H9 (cell line): ENCODE measurements at regions not wholly inside any gene's neighbourhood (a gene's known extent, or its start where the extent isn't known, plus 50 kb on each side); places are given as distances from the start of the nearest gene placed in this dataset.

Source experiments
- DNase-seq: peaks from one replicate; pipeline ENCODE4 v3.0.0-alpha.2; 2017
- H2AFZ ChIP-seq: one replicate; pipeline ENCODE4 v1.6.1; 2013; ENCODE audit warnings: mild to moderate bottlenecking, low read length, control low read depth, moderate library complexity
- H2AK5ac ChIP-seq: 2 replicates; pipeline ENCODE4 v1.6.1; 2013; ENCODE audit warnings: low read length, control low read depth, mixed read lengths; ENCODE audit not compliant: insufficient read length
- H2BK120ac ChIP-seq: one replicate; pipeline ENCODE4 v1.6.1; 2013; ENCODE audit warnings: low read depth, mild to moderate bottlenecking, low read length, control low read depth, inconsistent platforms; ENCODE audit not compliant: poor library complexity, severe bottlenecking
- H2BK12ac ChIP-seq: 2 replicates; pipeline ENCODE4 v1.6.1; 2013; ENCODE audit warnings: low read length, control low read depth, mixed read lengths, low read depth; ENCODE audit not compliant: insufficient read length
- H2BK15ac ChIP-seq: 2 replicates; pipeline ENCODE4 v1.6.1; 2013; ENCODE audit warnings: low read depth, low read length, control low read depth
- H2BK20ac ChIP-seq: one replicate; pipeline ENCODE4 v1.6.1; 2013; ENCODE audit warnings: low read depth, mild to moderate bottlenecking, low read length, control low read depth, inconsistent platforms; ENCODE audit not compliant: poor library complexity, severe bottlenecking
- H2BK5ac ChIP-seq: 2 replicates; pipeline ENCODE4 v1.6.1; 2013; ENCODE audit warnings: low read length, control low read depth, mixed read lengths; ENCODE audit not compliant: insufficient read length
- H3K14ac ChIP-seq: 2 replicates; pipeline ENCODE4 v1.6.1; 2013; ENCODE audit warnings: low read length, control low read depth; ENCODE audit not compliant: insufficient read depth
- H3K18ac ChIP-seq: 2 replicates; pipeline ENCODE4 v1.6.1; 2013; ENCODE audit warnings: low read depth, mild to moderate bottlenecking, mixed read lengths, low read length, control low read depth; ENCODE audit not compliant: insufficient read length
- H3K23ac ChIP-seq: 2 replicates; pipeline ENCODE4 v1.6.1; 2013; ENCODE audit warnings: low read length, control low read depth, mixed read lengths, low read depth; ENCODE audit not compliant: insufficient read length
- H3K23me2 ChIP-seq: 2 replicates; pipeline ENCODE4 v1.6.1; 2013; ENCODE audit warnings: low read depth, mild to moderate bottlenecking, mixed read lengths, low read length, control low read depth; ENCODE audit not compliant: insufficient read length, poor library complexity, severe bottlenecking
- H3K27ac ChIP-seq: 2 replicates; pipeline ENCODE4 v1.5.1; 2013; ENCODE audit warnings: low read length, control low read depth, mixed read lengths, low read depth; ENCODE audit not compliant: insufficient read length
- H3K27me3 ChIP-seq: 2 replicates; pipeline ENCODE4 v1.6.1; 2013; ENCODE audit warnings: low read length, control low read depth, inconsistent platforms; ENCODE audit not compliant: insufficient read depth
- H3K4ac ChIP-seq: 2 replicates; pipeline ENCODE4 v1.6.1; 2013; ENCODE audit warnings: low read depth, mild to moderate bottlenecking, control low read depth, inconsistent platforms, low read length, moderate library complexity
- H3K4me1 ChIP-seq: 2 replicates; pipeline ENCODE4 v1.6.1; 2013; ENCODE audit warnings: low read length, control low read depth, inconsistent platforms; ENCODE audit not compliant: insufficient read depth
- H3K4me2 ChIP-seq: 2 replicates; pipeline ENCODE4 v1.6.1; 2013; ENCODE audit warnings: low read length, control low read depth, mixed read lengths; ENCODE audit not compliant: insufficient read length, insufficient read depth
- H3K56ac ChIP-seq: 2 replicates; pipeline ENCODE4 v1.6.1; 2013; ENCODE audit warnings: low read depth, mild to moderate bottlenecking, mixed read lengths, low read length, control low read depth; ENCODE audit not compliant: insufficient read length
- H3K79me1 ChIP-seq: 2 replicates; pipeline ENCODE4 v1.6.1; 2013; ENCODE audit warnings: low read depth, mild to moderate bottlenecking, moderate library complexity, low read length, control low read depth, inconsistent platforms; ENCODE audit not compliant: insufficient read depth, poor library complexity, severe bottlenecking
- H3K79me2 ChIP-seq: 2 replicates; pipeline ENCODE4 v1.6.1; 2013; ENCODE audit warnings: low read length, control low read depth, inconsistent platforms; ENCODE audit not compliant: insufficient read depth
- H3K9ac ChIP-seq: 2 replicates; pipeline ENCODE4 v1.6.1; 2013; ENCODE audit warnings: low read length, control low read depth, mixed read lengths; ENCODE audit not compliant: insufficient read length; ENCODE audit errors: extremely low read depth
- H3K9me3 ChIP-seq: one replicate; pipeline ENCODE4 v1.6.1; 2013; ENCODE audit warnings: low read depth, low read length, inconsistent platforms; ENCODE audit not compliant: control insufficient read depth
- H3T11ph ChIP-seq: one replicate; pipeline ENCODE4 v1.6.1; 2013; ENCODE audit warnings: mild to moderate bottlenecking, low read length, control low read depth, inconsistent platforms
- H4K20me1 ChIP-seq: one replicate; pipeline ENCODE4 v1.6.1; 2013; ENCODE audit not compliant: control insufficient read depth, insufficient read length, insufficient read depth
- H4K5ac ChIP-seq: 2 replicates; pipeline ENCODE4 v1.6.1; 2013; ENCODE audit warnings: low read depth, mild to moderate bottlenecking, mixed read lengths, low read length, control low read depth; ENCODE audit not compliant: insufficient read length
- H4K8ac ChIP-seq: replicated peaks from 2 replicates; pipeline ENCODE4 v1.6.1; 2013; ENCODE audit warnings: low read length, control low read depth, mixed read lengths, low read depth; ENCODE audit not compliant: insufficient read length
- H4K91ac ChIP-seq: 2 replicates; pipeline ENCODE4 v1.6.1; 2013; ENCODE audit warnings: low read depth, mild to moderate bottlenecking, moderate library complexity, mixed read lengths, low read length, control low read depth; ENCODE audit not compliant: insufficient read length
- H3K27ac Mint-ChIP-seq, 3 experiments: 2 replicates in 2 of 3; 3 replicates in 1 of 3; pipeline ENCODE4 v1.8.0; 2020 to 2021; ENCODE audit warnings: mixed read lengths in 3 of 3, mild to moderate bottlenecking in 1 of 3, moderate library complexity in 1 of 3
- H3K27me3 Mint-ChIP-seq: 2 replicates; pipeline ENCODE4 v1.8.0; 2021; ENCODE audit warnings: low read depth, mild to moderate bottlenecking, moderate library complexity, mixed read lengths
- H3K36me3 Mint-ChIP-seq, 3 experiments: 2 replicates in 2 of 3; 3 replicates in 1 of 3; pipeline ENCODE4 v1.8.0; 2020 to 2021; ENCODE audit warnings: low read depth in 3 of 3, mixed read lengths in 3 of 3; ENCODE audit not compliant: insufficient read depth in 1 of 3
- H3K4me1 Mint-ChIP-seq, 2 experiments: 2 replicates each; pipeline ENCODE4 v1.8.0; 2020; ENCODE audit warnings: mixed read lengths in 2 of 2
- H3K4me3 Mint-ChIP-seq, 2 experiments: 2 replicates in 1 of 2; 3 replicates in 1 of 2; pipeline ENCODE4 v1.8.0; 2020 to 2021; ENCODE audit warnings: mild to moderate bottlenecking in 2 of 2, mixed read lengths in 2 of 2, moderate library complexity in 1 of 2
- H3K9me3 Mint-ChIP-seq, 2 experiments: 2 replicates in 1 of 2; 3 replicates in 1 of 2; pipeline ENCODE4 v1.8.0; 2020; ENCODE audit warnings: mild to moderate bottlenecking in 2 of 2, mixed read lengths in 2 of 2, moderate library complexity in 1 of 2
- CTCF ChIP-seq: fragments of 200-600 bp; sonication (generic); conservative IDR thresholded peaks from 3 replicates; pipeline ENCODE4 v1.8.0; 2021; ENCODE audit warnings: antibody characterized with exemption, mild to moderate bottlenecking
- WGBS: extraction: QIAGEN DNeasy Blood & Tissue Kit; methylation state at CpG from one replicate; pipeline ENCODE4 v1.1.7; 2013; ENCODE audit warnings: missing lambda C conversion rate, low lambda C conversion rate, mixed read lengths; ENCODE audit not compliant: insufficient read length; ENCODE audit errors: extremely low coverage; 5-methylcytosine and 5-hydroxymethylcytosine counted together

DNA sequence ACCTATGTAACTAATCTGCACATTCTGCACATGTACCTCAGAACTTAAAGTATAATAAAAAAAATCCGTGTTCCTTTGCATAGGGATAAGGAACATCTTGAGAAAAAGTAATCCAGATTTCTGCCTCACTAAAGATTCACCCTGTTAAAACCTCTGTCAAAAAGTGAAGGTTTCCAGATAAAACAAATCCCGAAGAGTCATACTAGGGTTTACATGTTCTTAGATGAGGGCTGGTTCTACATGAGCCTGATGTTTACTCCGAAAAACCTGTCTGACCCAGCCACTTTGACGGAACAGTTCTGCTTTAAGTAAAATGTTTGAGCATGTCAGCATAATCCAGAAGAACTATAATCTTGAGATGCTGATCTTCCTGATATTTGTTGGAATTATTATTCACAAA, 515.6 kb upstream of the SLC8A1 start:
- Histone ChIP-seq H3K4ac (no peak overlapping the region), H3K14ac (no peak overlapping the region), H3K23ac (no peak overlapping the region), H2AFZ (no peak overlapping the region), H2BK15ac (no peak overlapping the region), H3K56ac (no peak overlapping the region), H3K18ac (no peak overlapping the region), H2BK20ac (no peak overlapping the region), H2BK120ac (no peak overlapping the region), H4K20me1 (no peaks in the 10 kb centered on the region), H3K27me3 (no peaks in the 10 kb centered on the region), H3K79me2 (no peaks in the 10 kb centered on the region), H3K4me1 (no peaks in the 10 kb centered on the region), H3K23me2 (no peaks in the 10 kb centered on the region), H2BK12ac (no peak overlapping the region), H3K27ac (no peak overlapping the region), H3K9me3 (no peaks in the 10 kb centered on the region), H4K5ac (no peak overlapping the region), H3K9ac (no peak overlapping the region), H3K79me1 (no peaks in the 10 kb centered on the region), H4K91ac (no peak overlapping the region), H4K8ac (no peak overlapping the region), H2AK5ac (no peak overlapping the region), H3K4me2 (no peak overlapping the region), H3T11ph (no peak overlapping the region), H2BK5ac (no peak overlapping the region)
- H3K4me3 Mint-ChIP-seq = no peak overlapping the region
- H3K27ac Mint-ChIP-seq = no peak overlapping the region
- no peaks in the 10 kb centered on the region for H3K4me1 Mint-ChIP-seq
- no peaks in the 10 kb centered on the region; a peak in 1 of 5 replicates for H3K9me3 Mint-ChIP-seq
- no peak for DNase-seq
- no peaks in the 10 kb centered on the region for H3K36me3 Mint-ChIP-seq
- no peaks in the 10 kb centered on the region for H3K27me3 Mint-ChIP-seq
- no CpG with 5 or more reads among the region's 4 CpGs for WGBS
- TF ChIP-seq CTCF = no peak
